ENCODE measurements at regions not wholly inside any gene's neighbourhood (a gene's known extent, or its start where the extent isn't known, plus 50 kb on each side); places are given as distances from the start of the nearest gene placed in this dataset.

GRCh38 chr10:59538623-59539022 lies 171.0 kb downstream of the SLC16A9 start:
- Histone ChIP-seq H3K27ac (ENCODE audit: low read length) (no peak overlapping the region), H3K27me3 (ENCODE audit: insufficient read depth, low read length) (no peaks in the 10 kb centered on the region), H3K9ac (ENCODE audit: low read depth, low read length) (no peak overlapping the region), H3K4me1 (ENCODE audit: insufficient read depth, low read length) (no peaks in the 10 kb centered on the region; the same call in 1 of the 2 replicates), H3K36me3 (ENCODE audit: insufficient read depth, low read depth, low read length) (no peaks in the 10 kb centered on the region), H3K4me3 (ENCODE audit: low read length) (no peak overlapping the region), H3K9me3 (ENCODE audit: insufficient read depth, low read depth, low read length) (no peaks in the 10 kb centered on the region)

- H3K27me3 ChIP-seq (ENCODE audit: insufficient read depth, low read length), result no peaks in the 10 kb centered on the region
- no peak overlapping the region for H3K27ac ChIP-seq (ENCODE audit: low read length)
- no peaks in the 10 kb centered on the region; the same call in 1 of the 2 replicates for H3K4me1 ChIP-seq (ENCODE audit: insufficient read depth, low read length)
- H3K4me3 ChIP-seq (ENCODE audit: low read length), result no peak overlapping the region
- no peaks in the 10 kb centered on the region for H3K36me3 ChIP-seq (ENCODE audit: insufficient read depth, low read depth, low read length)
- H3K9ac ChIP-seq (ENCODE audit: low read depth, low read length), result no peak overlapping the region
- no peaks in the 10 kb centered on the region for H3K9me3 ChIP-seq (ENCODE audit: insufficient read depth, low read depth, low read length)
Measured at GRCh38 chr10:59537501-59537900, 172.1 kb downstream of the SLC16A9 start.

- no peaks in the 10 kb centered on the region; the same call in 1 of the 2 replicates for H3K4me1 ChIP-seq (ENCODE audit: insufficient read depth, low read length)
- H3K9me3 ChIP-seq (ENCODE audit: insufficient read depth, low read depth, low read length), result no peaks in the 10 kb centered on the region
- H3K9ac ChIP-seq (ENCODE audit: low read depth, low read length), result no peak overlapping the region
- no peaks in the 10 kb centered on the region for H3K27me3 ChIP-seq (ENCODE audit: insufficient read depth, low read length)
- H3K4me3 ChIP-seq (ENCODE audit: low read length), result no peak overlapping the region
- H3K27ac ChIP-seq (ENCODE audit: low read length), result no peak overlapping the region
- no peaks in the 10 kb centered on the region for H3K36me3 ChIP-seq (ENCODE audit: insufficient read depth, low read depth, low read length)
Measured at GRCh38 chr10:59536167-59537014, 173.3 kb downstream of the SLC16A9 start.

- H3K27ac ChIP-seq (ENCODE audit: low read length), result no peak overlapping the region
- no peaks in the 10 kb centered on the region for H3K36me3 ChIP-seq (ENCODE audit: insufficient read depth, low read depth, low read length)
- H3K9me3 ChIP-seq (ENCODE audit: insufficient read depth, low read depth, low read length), result no peaks in the 10 kb centered on the region
- H3K4me1 ChIP-seq (ENCODE audit: insufficient read depth, low read length), result peaks cover 6% of the 10 kb centered on the region; the same call in 1 of the 2 replicates
- no peak overlapping the region for H3K4me3 ChIP-seq (ENCODE audit: low read length)
- H3K9ac ChIP-seq (ENCODE audit: low read depth, low read length), result no peak overlapping the region
- no peaks in the 10 kb centered on the region for H3K27me3 ChIP-seq (ENCODE audit: insufficient read depth, low read length)
Measured at GRCh38 chr10:59524348-59524747, 162.0 kb upstream of the FAM13C start.

- H3K4me1 ChIP-seq (ENCODE audit: insufficient read depth, low read length), result peaks cover 6% of the 10 kb centered on the region; the same call in 1 of the 2 replicates
- H3K9me3 ChIP-seq (ENCODE audit: insufficient read depth, low read depth, low read length), result no peaks in the 10 kb centered on the region
Measured at GRCh38 chr10:59523851-59524250, 161.5 kb upstream of the FAM13C start.

GRCh38 chr10:59517996-59518395 lies 155.6 kb upstream of the FAM13C start:
- H3K4me1 ChIP-seq (ENCODE audit: insufficient read depth, low read length), result peaks cover 9% of the 10 kb centered on the region
- H3K9me3 ChIP-seq (ENCODE audit: insufficient read depth, low read depth, low read length), result no peaks in the 10 kb centered on the region
- H3K36me3 ChIP-seq (ENCODE audit: insufficient read depth, low read depth, low read length), result no peaks in the 10 kb centered on the region
- no peak overlapping the region for H3K9ac ChIP-seq (ENCODE audit: low read depth, low read length)
- no peaks in the 10 kb centered on the region; the same call in 1 of the 2 replicates for H3K27me3 ChIP-seq (ENCODE audit: insufficient read depth, low read length)
- no peak overlapping the region for H3K27ac ChIP-seq (ENCODE audit: low read length)
- H3K4me3 ChIP-seq (ENCODE audit: low read length), result no peak overlapping the region

More at GRCh38 chr10:59523851-59524250, 161.5 kb upstream of the FAM13C start:
- Histone ChIP-seq H3K36me3 (ENCODE audit: insufficient read depth, low read depth, low read length) (no peaks in the 10 kb centered on the region), H3K27ac (ENCODE audit: low read length) (no peak overlapping the region), H3K9ac (ENCODE audit: low read depth, low read length) (no peak overlapping the region), H3K4me3 (ENCODE audit: low read length) (no peak overlapping the region), H3K27me3 (ENCODE audit: insufficient read depth, low read length) (no peaks in the 10 kb centered on the region)

- no peaks in the 10 kb centered on the region for H3K9me3 ChIP-seq (ENCODE audit: insufficient read depth, low read depth, low read length)
- H3K27ac ChIP-seq (ENCODE audit: low read length), result no peak overlapping the region
- no peaks in the 10 kb centered on the region for H3K36me3 ChIP-seq (ENCODE audit: insufficient read depth, low read depth, low read length)
- H3K27me3 ChIP-seq (ENCODE audit: insufficient read depth, low read length), result no peaks in the 10 kb centered on the region; the same call in 1 of the 2 replicates
- no peak overlapping the region for H3K4me3 ChIP-seq (ENCODE audit: low read length)
- peaks cover 9% of the 10 kb centered on the region for H3K4me1 ChIP-seq (ENCODE audit: insufficient read depth, low read length)
- H3K9ac ChIP-seq (ENCODE audit: low read depth, low read length), result no peak overlapping the region
Measured at GRCh38 chr10:59517341-59517899, 155.1 kb upstream of the FAM13C start.

- Histone ChIP-seq H3K36me3 (ENCODE audit: insufficient read depth, low read depth, low read length) (no peaks in the 10 kb centered on the region), H3K27me3 (ENCODE audit: insufficient read depth, low read length) (no peaks in the 10 kb centered on the region; the same call in 1 of the 2 replicates), H3K9me3 (ENCODE audit: insufficient read depth, low read depth, low read length) (no peaks in the 10 kb centered on the region), H3K27ac (ENCODE audit: low read length) (no peak overlapping the region), H3K4me3 (ENCODE audit: low read length) (no peak overlapping the region), H3K4me1 (ENCODE audit: insufficient read depth, low read length) (peaks cover 3% of the 10 kb centered on the region; the same call in 1 of the 2 replicates), H3K9ac (ENCODE audit: low read depth, low read length) (no peak overlapping the region)
Measured at GRCh38 chr10:59513558-59513957, 151.2 kb upstream of the FAM13C start.

- H3K36me3 ChIP-seq (ENCODE audit: insufficient read depth, low read depth, low read length), result no peaks in the 10 kb centered on the region
- no peaks in the 10 kb centered on the region for H3K9me3 ChIP-seq (ENCODE audit: insufficient read depth, low read depth, low read length)
- H3K4me1 ChIP-seq (ENCODE audit: insufficient read depth, low read length), result peaks cover 3% of the 10 kb centered on the region; the same call in 1 of the 2 replicates
- no peak overlapping the region for H3K4me3 ChIP-seq (ENCODE audit: low read length)
- H3K9ac ChIP-seq (ENCODE audit: low read depth, low read length), result no peak overlapping the region
- no peak overlapping the region for H3K27ac ChIP-seq (ENCODE audit: low read length)
- H3K27me3 ChIP-seq (ENCODE audit: insufficient read depth, low read length), result no peaks in the 10 kb centered on the region; the same call in 1 of the 2 replicates
Measured at GRCh38 chr10:59512951-59513350, 150.6 kb upstream of the FAM13C start.

- Histone ChIP-seq H3K4me3 (ENCODE audit: low read length) (no peak overlapping the region), H3K9ac (ENCODE audit: low read depth, low read length) (no peak overlapping the region), H3K9me3 (ENCODE audit: insufficient read depth, low read depth, low read length) (no peaks in the 10 kb centered on the region), H3K4me1 (ENCODE audit: insufficient read depth, low read length) (no peaks in the 10 kb centered on the region), H3K36me3 (ENCODE audit: insufficient read depth, low read depth, low read length) (no peaks in the 10 kb centered on the region), H3K27me3 (ENCODE audit: insufficient read depth, low read length) (no peaks in the 10 kb centered on the region; the same call in 1 of the 2 replicates), H3K27ac (ENCODE audit: low read length) (no peak overlapping the region)
Measured at GRCh38 chr10:59508956-59509355, 146.6 kb upstream of the FAM13C start.

GRCh38 chr10:59508296-59508695 lies 145.9 kb upstream of the FAM13C start:
- Histone ChIP-seq H3K27me3 (ENCODE audit: insufficient read depth, low read length) (no peaks in the 10 kb centered on the region; the same call in 1 of the 2 replicates), H3K4me3 (ENCODE audit: low read length) (no peak overlapping the region), H3K4me1 (ENCODE audit: insufficient read depth, low read length) (no peaks in the 10 kb centered on the region), H3K36me3 (ENCODE audit: insufficient read depth, low read depth, low read length) (no peaks in the 10 kb centered on the region), H3K27ac (ENCODE audit: low read length) (no peak overlapping the region), H3K9me3 (ENCODE audit: insufficient read depth, low read depth, low read length) (no peaks in the 10 kb centered on the region), H3K9ac (ENCODE audit: low read depth, low read length) (no peak overlapping the region)

GRCh38 chr10:59505926-59506325 lies 143.6 kb upstream of the FAM13C start:
- Histone ChIP-seq H3K27me3 (ENCODE audit: insufficient read depth, low read length) (no peaks in the 10 kb centered on the region), H3K27ac (ENCODE audit: low read length) (no peak overlapping the region), H3K4me1 (ENCODE audit: insufficient read depth, low read length) (no peaks in the 10 kb centered on the region), H3K4me3 (ENCODE audit: low read length) (no peak overlapping the region), H3K9me3 (ENCODE audit: insufficient read depth, low read depth, low read length) (no peaks in the 10 kb centered on the region), H3K9ac (ENCODE audit: low read depth, low read length) (no peak overlapping the region), H3K36me3 (ENCODE audit: insufficient read depth, low read depth, low read length) (no peaks in the 10 kb centered on the region)
